B cell (primary cell): ENCODE measurements at regions not wholly inside any gene's neighbourhood (a gene's known extent, or its start where the extent isn't known, plus 50 kb on each side); places are given as distances from the start of the nearest gene placed in this dataset.

Experiments used
- ATAC-seq: fragments of 200-7000 bp; cut with Tn5 transposase; one replicate; pipeline ENCODE4 v1.10.0; 2021; ENCODE audit warnings: low read depth, mild to moderate bottlenecking, moderate number of reproducible peaks, moderate library complexity
- CTCF ChIA-PET: fragments of 350-600 bp; sonication (Branson Sonifier 250); formaldehyde crosslinking; loops from one replicate; lab custom pipeline; 2021; ENCODE audit warnings: antibody characterized with exemption, inconsistent platforms; lab: Charles Lee
- POLR2A ChIA-PET: fragments of 350-600 bp; sonication (Branson Sonifier 250); formaldehyde crosslinking; loops from one replicate; lab custom pipeline; 2021; ENCODE audit warnings: antibody characterized with exemption; lab: Charles Lee
- DNase-seq: peaks from one replicate; pipeline ENCODE4 v3.0.0; 2013
- H2AFZ ChIP-seq: 2 replicates; pipeline ENCODE4 v1.6.1; 2012; ENCODE audit warnings: mild to moderate bottlenecking, low read depth, low read length; ENCODE audit not compliant: insufficient read depth, poor library complexity, severe bottlenecking
- H3K27ac ChIP-seq, 2 donors: 1 replicate in 1 of 2; 2 replicates in 1 of 2; pipeline ENCODE4 v1.5.1; 2012 to 2013; ENCODE audit warnings: low read length in 2 of 2, mild to moderate bottlenecking in 2 of 2, moderate library complexity in 1 of 2
- H3K27me3 ChIP-seq, 4 experiments: fragments of 200-600 bp in 1 of 4; sonication (generic) in 1 of 4; replicated peaks in 1 of 4; 1 replicate in 2 of 4; 2 replicates in 2 of 4; pipeline versions ENCODE4 v1.6.1 to v1.7.0; 2013 to 2016; ENCODE audit warnings: low read length in 3 of 4, mild to moderate bottlenecking in 2 of 4, mixed read lengths in 1 of 4, moderate library complexity in 1 of 4; ENCODE audit not compliant: insufficient read depth in 4 of 4, control insufficient read depth in 3 of 4; ENCODE audit errors: control extremely low read depth in 1 of 4
- H3K36me3 ChIP-seq, 2 experiments: replicated peaks in 1 of 2; 1 replicate in 1 of 2; 2 replicates in 1 of 2; pipeline versions ENCODE4 v1.6.1 to v1.7.1; 2013; ENCODE audit warnings: low read length in 1 of 2; ENCODE audit not compliant: insufficient read depth in 2 of 2, control insufficient read depth in 1 of 2; ENCODE audit errors: control extremely low read depth in 1 of 2, extremely low read depth in 1 of 2
- H3K4me1 ChIP-seq, 2 donors: fragments of 200-600 bp in 1 of 2; sonication (generic) in 1 of 2; 1 replicate in 1 of 2; 2 replicates in 1 of 2; pipeline versions ENCODE4 v1.5.1 to v1.6.1; 2013 to 2017; ENCODE audit warnings: low read length in 2 of 2; ENCODE audit not compliant: control insufficient read depth in 2 of 2, insufficient read depth in 2 of 2
- H3K4me2 ChIP-seq: replicated peaks from 2 replicates; pipeline ENCODE3; 2012; ENCODE audit warnings: mild to moderate bottlenecking, low read depth, low read length; ENCODE audit not compliant: poor library complexity, severe bottlenecking
- H3K4me3 ChIP-seq, 5 experiments: fragments of 200-600 bp in 1 of 5; sonication (generic) in 1 of 5; 1 replicate in 3 of 5; 2 replicates in 2 of 5; pipeline versions ENCODE4 v1.5.1 to v1.7.0; 2011 to 2016; ENCODE audit warnings: low read length in 4 of 5, mild to moderate bottlenecking in 4 of 5, low read depth in 2 of 5, control low read depth in 1 of 5, moderate library complexity in 1 of 5; ENCODE audit not compliant: insufficient read depth in 1 of 5; ENCODE audit errors: control extremely low read depth in 1 of 5, extremely low read depth in 1 of 5
- H3K79me2 ChIP-seq: fragments of 200-600 bp; sonication (generic); one replicate; pipeline ENCODE4 v1.6.0; 2016; ENCODE audit warnings: low read length; ENCODE audit not compliant: control insufficient read depth, insufficient read depth
- H3K9ac ChIP-seq: fragments of 200-600 bp; sonication (generic); 2 replicates; pipeline ENCODE4 v1.6.1; 2017; ENCODE audit warnings: mild to moderate bottlenecking, low read length, moderate library complexity
- H3K9me3 ChIP-seq, 3 donors: one replicate each; pipeline versions ENCODE4 v1.6.1 to v1.7.1; 2013; ENCODE audit warnings: low read length in 2 of 3; ENCODE audit not compliant: control insufficient read depth in 2 of 3, insufficient read depth in 1 of 3; ENCODE audit errors: control extremely low read depth in 1 of 3
- H4K20me1 ChIP-seq: 2 replicates; pipeline ENCODE4 v1.6.0; 2012; ENCODE audit warnings: mild to moderate bottlenecking, low read length; ENCODE audit not compliant: insufficient read depth, control insufficient read depth, poor library complexity, severe bottlenecking
- H3K27ac Mint-ChIP-seq: one replicate; pipeline ENCODE4 v1.8.0; 2021; ENCODE audit warnings: mixed read lengths
- H3K27me3 Mint-ChIP-seq: one replicate; pipeline ENCODE4 v1.8.0; 2021; ENCODE audit warnings: mixed read lengths
- H3K4me1 Mint-ChIP-seq: one replicate; pipeline ENCODE4 v1.8.0; 2021; ENCODE audit warnings: mixed read lengths
- H3K4me3 Mint-ChIP-seq: one replicate; pipeline ENCODE4 v1.8.0; 2021; ENCODE audit warnings: mixed read lengths
- H3K9me3 Mint-ChIP-seq: one replicate; pipeline ENCODE4 v1.8.0; 2022; ENCODE audit warnings: mixed read lengths; ENCODE audit not compliant: insufficient read depth
- CTCF ChIP-seq: fragments of 200-600 bp; IDR thresholded peaks from one replicate; pipeline ENCODE4 v1.8.0; 2022; ENCODE audit warnings: antibody characterized with exemption, mild to moderate bottlenecking
- EZH2 ChIP-seq: IDR thresholded peaks from 2 replicates; pipeline ENCODE4 v1.6.1; 2012; ENCODE audit warnings: borderline replicate concordance, low read depth, mild to moderate bottlenecking, moderate library complexity, low read length; ENCODE audit not compliant: insufficient read depth, poor library complexity, severe bottlenecking
- WGBS: methylation state at CpG from one replicate; pipeline ENCODE4 v1.1.5; 2013; ENCODE audit warnings: missing lambda C conversion rate; ENCODE audit not compliant: insufficient coverage; 5-methylcytosine and 5-hydroxymethylcytosine counted together
- intact Hi-C: fragments of 100-400 bp; cut with micrococcal nuclease; formaldehyde crosslinking; loops from one replicate; pipeline ENCODE4 v1.10.0; 2022

GRCh38 chr9:89972535-89972934 is 367.7 kb downstream of the GADD45G start:
- H3K27ac Mint-ChIP-seq = no peak overlapping the region
- POLR2A ChIA-PET = no interaction called here

GRCh38 chr9:89974582-89974981 is 369.8 kb downstream of the GADD45G start:
- H3K9me3 Mint-ChIP-seq = no peaks in the 10 kb centered on the region

More at GRCh38 chr9:89972535-89972934, 367.7 kb downstream of the GADD45G start:
- H3K4me1 Mint-ChIP-seq = no peaks in the 10 kb centered on the region
- H3K27me3 Mint-ChIP-seq = no peaks in the 10 kb centered on the region
- Histone ChIP-seq H3K36me3 (no peaks in the 10 kb centered on the region), H3K27ac (no peak overlapping the region), H2AFZ (no peak overlapping the region), H3K9ac (no peak overlapping the region), H3K4me2 (no peak overlapping the region), H3K9me3 (no peaks in the 10 kb centered on the region), H3K27me3 (no peaks in the 10 kb centered on the region), H3K4me1 (no peaks in the 10 kb centered on the region), H3K4me3 (no peak overlapping the region), H4K20me1 (no peaks in the 10 kb centered on the region), H3K79me2 (no peaks in the 10 kb centered on the region)
- 100% methylated on average over 1 of the region's 5 CpGs for WGBS
- intact Hi-C loops = no loop called here
- DNase-seq (no peak), ATAC-seq (no peak)
- CTCF ChIA-PET = no interaction called here
- TF ChIP-seq EZH2 (no peak), CTCF (no peak)
- no peak overlapping the region for H3K4me3 Mint-ChIP-seq
- H3K9me3 Mint-ChIP-seq = no peaks in the 10 kb centered on the region

More at GRCh38 chr9:89974582-89974981, 369.8 kb downstream of the GADD45G start:
- no peaks in the 10 kb centered on the region for H3K9me3 ChIP-seq
- DNase-seq = no peak
- H2AFZ ChIP-seq = no peak overlapping the region
- no peak overlapping the region for H3K27ac ChIP-seq
- H3K27me3 ChIP-seq = no peaks in the 10 kb centered on the region
- ChIA-PET POLR2A (no interaction called here), CTCF (no interaction called here)
- no peaks in the 10 kb centered on the region for H3K27me3 Mint-ChIP-seq
- no peak overlapping the region for H3K4me2 ChIP-seq
- no peaks in the 10 kb centered on the region for H4K20me1 ChIP-seq
- no peak overlapping the region for H3K9ac ChIP-seq
- no peaks in the 10 kb centered on the region for H3K4me1 Mint-ChIP-seq
- no peaks in the 10 kb centered on the region for H3K4me1 ChIP-seq
- no peak for TF ChIP-seq EZH2
- no peak for TF ChIP-seq CTCF
- no peak overlapping the region for H3K27ac Mint-ChIP-seq
- no peak overlapping the region for H3K4me3 ChIP-seq
- intact Hi-C loops = no loop called here
- ATAC-seq = no peak
- H3K79me2 ChIP-seq = no peaks in the 10 kb centered on the region
- H3K36me3 ChIP-seq = no peaks in the 10 kb centered on the region
- no peak overlapping the region for H3K4me3 Mint-ChIP-seq
